Upper lobe of left lung (tissue), 6 donors: ENCODE measurements at regions not wholly inside any gene's neighbourhood (a gene's known extent, or its start where the extent isn't known, plus 50 kb on each side); places are given as distances from the start of the nearest gene placed in this dataset.

Experiments used
- ATAC-seq, 2 donors: fragments of 200-7000 bp; cut with Tn5 transposase; one replicate each; pipeline ENCODE4 v1.9.1; 2022; ENCODE audit warnings: mild to moderate bottlenecking in 2 of 2, moderate library complexity in 2 of 2; ENCODE audit not compliant: low FRiP score in 2 of 2
- DNase-seq, 2 donors: peaks; one replicate each; pipeline ENCODE4 v3.0.0-alpha.2; 2019 to 2020
- H3K27ac ChIP-seq, 4 donors: fragments of 200-600 bp; sonication (generic); one replicate each; pipeline ENCODE4 v1.5.1; 2016 to 2019
- H3K27me3 ChIP-seq, 4 donors: fragments of 200-600 bp; sonication (generic); one replicate each; pipeline ENCODE4 v1.5.1; 2017 to 2019
- H3K36me3 ChIP-seq, 4 donors: fragments of 200-600 bp; sonication (generic); one replicate each; pipeline ENCODE4 v1.5.1; 2016 to 2019
- H3K4me1 ChIP-seq, 4 donors: fragments of 200-600 bp; sonication (generic); one replicate each; pipeline ENCODE4 v1.5.1; 2018 to 2019
- H3K4me3 ChIP-seq, 4 donors: fragments of 200-600 bp; sonication (generic); one replicate each; pipeline ENCODE4 v1.5.1; 2017 to 2019; ENCODE audit warnings: mild to moderate bottlenecking in 2 of 4, moderate library complexity in 1 of 4
- H3K9me3 ChIP-seq, 4 donors: fragments of 200-600 bp; sonication (generic); one replicate each; pipeline ENCODE4 v1.5.1; 2018 to 2019
- EP300 ChIP-seq, 4 donors: sonication (generic); formaldehyde crosslinking; IDR thresholded peaks; one replicate each; pipeline ENCODE4 v1.5.1; 2017; ENCODE audit warnings: antibody characterized with exemption in 4 of 4, control low read depth in 2 of 4
- POLR2A ChIP-seq, 4 donors: fragments of 450-650 bp; IDR thresholded peaks; one replicate each; pipeline ENCODE4 v1.5.1; 2016 to 2017; ENCODE audit warnings: antibody characterized with exemption in 4 of 4, mild to moderate bottlenecking in 2 of 4
- POLR2AphosphoS5 ChIP-seq, 2 donors: sonication (generic); formaldehyde crosslinking; IDR thresholded peaks; one replicate each; pipeline ENCODE4 v1.5.1; 2017; ENCODE audit warnings: antibody characterized with exemption in 2 of 2
- WGBS, 2 donors: methylation state at CpG; one replicate each; pipeline ENCODE4 v1.1.5; 2017 to 2018; 5-methylcytosine and 5-hydroxymethylcytosine counted together
- TF ChIP-seq, protein P1 (sequence below), 6 experiments: fragments of 450-650 bp in 4 of 6; fragments of 200-600 bp in 2 of 6; sonication (generic) in 2 of 6; IDR thresholded peaks; one replicate each; pipeline ENCODE4 v1.5.1; 2016 to 2019; ENCODE audit warnings: antibody characterized with exemption in 6 of 6
- donor health status: DM: no; HTN: no; CAD: no; lungs with moderate emphysema.
- donor health status: DM: no; HTN: yes; CAD: no; lungs with severe emphysema.

DNA sequence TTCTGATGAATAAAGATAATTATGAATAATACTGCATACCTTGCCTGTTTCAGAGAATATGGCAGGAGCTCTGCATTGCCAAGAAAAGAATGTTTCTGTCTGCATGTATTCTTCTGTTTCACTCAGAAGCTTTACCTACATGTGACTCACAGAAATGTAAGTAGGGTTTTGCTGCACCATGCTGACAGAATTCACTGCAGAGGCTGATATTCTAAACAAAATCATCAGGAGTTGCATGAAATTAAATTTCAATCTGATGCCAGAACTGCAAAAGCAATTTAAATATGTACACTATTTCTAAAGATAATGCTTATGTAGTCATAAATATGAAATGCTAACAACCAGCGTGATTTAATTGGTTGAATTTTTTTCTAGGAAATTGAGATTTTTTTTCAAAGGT lies 332.8 kb upstream of the FSHR start:
- no peaks in the 10 kb centered on the region for H3K27me3 ChIP-seq
- H3K27ac ChIP-seq = no peak overlapping the region
- TF ChIP-seq EP300 (IDR thresholded peaks at IDR 0.05) (no peak), POLR2AphosphoS5 (IDR thresholded peaks at IDR 0.05) (no peak), POLR2A (IDR thresholded peaks at IDR 0.05) (no peak)
- TF ChIP-seq, protein P1, sequence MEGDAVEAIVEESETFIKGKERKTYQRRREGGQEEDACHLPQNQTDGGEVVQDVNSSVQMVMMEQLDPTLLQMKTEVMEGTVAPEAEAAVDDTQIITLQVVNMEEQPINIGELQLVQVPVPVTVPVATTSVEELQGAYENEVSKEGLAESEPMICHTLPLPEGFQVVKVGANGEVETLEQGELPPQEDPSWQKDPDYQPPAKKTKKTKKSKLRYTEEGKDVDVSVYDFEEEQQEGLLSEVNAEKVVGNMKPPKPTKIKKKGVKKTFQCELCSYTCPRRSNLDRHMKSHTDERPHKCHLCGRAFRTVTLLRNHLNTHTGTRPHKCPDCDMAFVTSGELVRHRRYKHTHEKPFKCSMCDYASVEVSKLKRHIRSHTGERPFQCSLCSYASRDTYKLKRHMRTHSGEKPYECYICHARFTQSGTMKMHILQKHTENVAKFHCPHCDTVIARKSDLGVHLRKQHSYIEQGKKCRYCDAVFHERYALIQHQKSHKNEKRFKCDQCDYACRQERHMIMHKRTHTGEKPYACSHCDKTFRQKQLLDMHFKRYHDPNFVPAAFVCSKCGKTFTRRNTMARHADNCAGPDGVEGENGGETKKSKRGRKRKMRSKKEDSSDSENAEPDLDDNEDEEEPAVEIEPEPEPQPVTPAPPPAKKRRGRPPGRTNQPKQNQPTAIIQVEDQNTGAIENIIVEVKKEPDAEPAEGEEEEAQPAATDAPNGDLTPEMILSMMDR (IDR thresholded peaks at IDR 0.05) = no peak
- H3K4me3 ChIP-seq = no peak overlapping the region
- H3K36me3 ChIP-seq = no peaks in the 10 kb centered on the region
- 92 to 94% methylated on average over 1 of the region's 1 CpG for WGBS, 2 donors
- ATAC-seq (no peak), DNase-seq (no peak)
- H3K4me1 ChIP-seq = no peaks in the 10 kb centered on the region
- peaks cover 0 to 5% (median 0%) of the 10 kb centered on the region in 4 donors for H3K9me3 ChIP-seq

DNA sequence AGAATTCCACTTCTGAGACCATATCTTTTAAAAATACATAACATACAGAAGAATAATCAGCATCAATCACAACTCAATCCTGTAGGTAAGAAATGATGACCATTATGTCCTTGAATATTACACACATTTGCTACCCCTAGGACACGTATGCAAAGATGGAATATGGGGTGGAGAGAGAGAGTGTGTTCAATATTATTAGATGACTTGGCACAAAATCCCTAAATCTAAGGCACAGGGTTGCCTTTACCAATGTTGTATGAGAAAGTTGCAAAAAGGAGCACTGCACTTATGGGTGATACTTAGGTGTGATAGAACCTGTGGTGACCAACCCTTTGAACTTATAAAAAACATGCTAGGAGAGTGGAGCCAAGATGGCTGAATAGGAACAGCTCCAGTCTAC lies 326.2 kb upstream of the FSHR start:
- H3K36me3 ChIP-seq = no peaks in the 10 kb centered on the region
- H3K9me3 ChIP-seq = peaks cover 0 to 8% (median 0%) of the 10 kb centered on the region in 4 donors
- no peak for ATAC-seq
- TF ChIP-seq POLR2A (IDR thresholded peaks at IDR 0.05) = no peak
- TF ChIP-seq, protein P1 (IDR thresholded peaks at IDR 0.05) = no peak
- no peak for TF ChIP-seq EP300 (IDR thresholded peaks at IDR 0.05)
- no peak for TF ChIP-seq POLR2AphosphoS5 (IDR thresholded peaks at IDR 0.05)
- H3K27me3 ChIP-seq = no peaks in the 10 kb centered on the region
- WGBS, 2 donors = 75 to 81% methylated on average over 1 of the region's 1 CpG
- H3K4me1 ChIP-seq = no peaks in the 10 kb centered on the region
- no peak for DNase-seq
- H3K4me3 ChIP-seq = no peak overlapping the region
- no peak overlapping the region for H3K27ac ChIP-seq

DNA sequence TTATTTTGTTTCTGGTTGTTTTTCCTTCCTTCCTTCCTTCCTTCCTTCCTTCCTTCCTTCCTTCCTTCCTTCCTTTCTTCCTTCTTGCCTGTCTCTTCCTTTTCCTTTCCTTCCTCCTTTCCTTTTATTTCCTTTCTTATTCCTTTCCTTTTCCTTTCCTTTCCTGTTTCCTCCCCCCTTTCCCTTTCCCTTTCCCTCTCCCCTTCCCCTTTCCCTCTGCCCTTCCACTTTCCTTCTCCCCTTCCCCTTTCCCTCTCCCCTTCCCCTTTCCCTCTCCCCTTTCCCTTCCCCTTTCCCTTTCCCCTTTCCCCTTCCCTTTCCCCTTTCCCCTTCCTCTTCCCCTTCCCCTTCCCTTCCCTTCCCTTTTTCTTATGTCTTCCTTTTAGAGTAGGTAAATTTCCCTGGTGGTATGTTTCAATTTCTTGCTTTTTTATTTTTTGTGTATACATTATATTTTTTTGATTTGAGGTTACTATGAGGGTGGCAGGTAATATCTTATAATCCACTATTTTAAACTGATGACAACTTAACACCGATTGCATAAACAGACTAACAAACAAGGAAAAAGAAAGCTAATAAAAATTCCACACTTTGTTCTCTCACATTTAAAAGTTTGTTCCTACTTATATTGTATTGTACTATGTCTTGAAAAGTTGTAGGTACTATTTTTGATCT lies 311.0 kb upstream of the FSHR start:
- Histone ChIP-seq H3K9me3 (peaks cover 0 to 9% (median 4%) of the 10 kb centered on the region in 4 donors), H3K4me1 (no peaks in the 10 kb centered on the region), H3K4me3 (no peak overlapping the region), H3K27ac (no peak overlapping the region), H3K27me3 (no peaks in the 10 kb centered on the region), H3K36me3 (no peaks in the 10 kb centered on the region)
- TF ChIP-seq POLR2A (IDR thresholded peaks at IDR 0.05) = no peak
- TF ChIP-seq, protein P1 (IDR thresholded peaks at IDR 0.05) = no peak
- no peak for TF ChIP-seq POLR2AphosphoS5 (IDR thresholded peaks at IDR 0.05)
- TF ChIP-seq EP300 (IDR thresholded peaks at IDR 0.05) = no peak
- DNase-seq = no peak
- ATAC-seq = no peak
- 83 to 91% methylated on average over 1 of the region's 1 CpG for WGBS, 2 donors

DNA sequence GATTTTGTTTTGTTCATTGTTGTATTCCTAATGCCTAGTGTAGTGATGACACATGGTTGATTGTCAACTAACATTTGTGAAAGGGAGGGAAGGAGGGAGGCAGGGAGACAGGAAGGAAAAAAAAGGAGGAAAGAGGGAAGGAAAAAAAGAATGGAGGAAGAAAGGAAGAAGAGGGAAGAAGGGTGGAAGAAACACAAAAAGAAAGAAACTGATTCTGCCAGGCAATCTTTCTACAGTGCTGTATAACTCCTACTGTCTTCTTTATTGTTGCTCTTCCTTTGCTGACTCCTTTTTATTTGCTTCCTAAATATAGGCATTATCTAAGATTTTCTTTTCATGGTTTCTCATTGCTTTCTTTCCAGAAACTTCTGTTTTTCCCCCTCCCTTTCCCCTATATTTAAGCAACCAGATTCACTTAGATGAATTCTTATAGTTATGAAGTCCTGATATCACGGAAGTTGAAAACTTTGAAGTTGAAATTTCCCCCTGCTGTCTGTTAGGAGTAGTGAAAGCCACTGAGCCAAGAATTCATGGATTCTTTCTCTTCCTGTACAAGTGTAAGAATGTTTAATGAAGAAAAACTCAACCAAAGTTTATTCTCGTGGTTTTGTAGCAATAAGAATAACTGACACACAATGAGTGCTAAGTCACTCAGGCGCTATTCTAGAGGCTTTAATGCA lies 305.1 kb upstream of the FSHR start:
- Histone ChIP-seq H3K36me3 (no peaks in the 10 kb centered on the region), H3K27ac (no peak overlapping the region), H3K9me3 (peaks cover 0 to 6% (median under 1%) of the 10 kb centered on the region in 4 donors), H3K4me3 (no peak overlapping the region), H3K4me1 (no peaks in the 10 kb centered on the region), H3K27me3 (no peaks in the 10 kb centered on the region)
- TF ChIP-seq, protein P1 (IDR thresholded peaks at IDR 0.05) = no peak
- TF ChIP-seq POLR2A (IDR thresholded peaks at IDR 0.05) = no peak
- TF ChIP-seq POLR2AphosphoS5 (IDR thresholded peaks at IDR 0.05) = no peak
- no peak for TF ChIP-seq EP300 (IDR thresholded peaks at IDR 0.05)
- ATAC-seq = no peak
- no peak for DNase-seq
- WGBS, 2 donors = 72 to 77% methylated on average over 3 of the region's 3 CpGs
